ENCODE measurements at regions not wholly inside any gene's neighbourhood (a gene's known extent, or its start where the extent isn't known, plus 50 kb on each side); places are given as distances from the start of the nearest gene placed in this dataset.

DNA sequence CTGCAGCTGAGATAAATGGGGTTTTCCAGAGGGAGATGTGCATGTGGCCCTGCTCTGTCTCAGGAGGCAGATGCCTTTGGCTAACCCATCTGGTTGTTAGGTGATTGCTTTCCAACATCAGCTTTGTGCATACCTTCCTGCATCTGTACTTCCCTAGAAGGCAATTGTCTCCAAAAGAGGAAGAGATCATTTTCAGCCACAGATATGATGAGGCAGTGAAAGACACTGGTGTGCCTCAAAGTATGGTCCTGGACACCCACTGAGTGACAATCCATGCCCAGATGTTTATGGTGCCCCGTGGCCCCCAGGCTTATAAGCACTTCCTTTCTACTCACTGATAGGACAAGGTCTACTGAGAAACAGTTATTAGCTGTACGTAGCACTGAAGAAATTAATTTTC is 117.5 kb upstream of the NR2F2 start:
- TF ChIP-seq TAF1 (IDR thresholded peaks at IDR 0.05; ENCODE audit: borderline replicate concordance, insufficient read depth, low read length) = no peak
- TF ChIP-seq POLR2AphosphoS5 (IDR thresholded peaks at IDR 0.05; ENCODE audit: low read depth, low read length) = no peak
- TF ChIP-seq SIN3A (IDR thresholded peaks at IDR 0.05; ENCODE audit: borderline replicate concordance, insufficient read depth, low read length) = no peak
- TF ChIP-seq FOXP2 (optimal IDR thresholded peaks at IDR 0.05; ENCODE audit: borderline replicate concordance, extremely low read depth, extremely low read length, insufficient read depth) = no peak
- TF ChIP-seq, protein P1, sequence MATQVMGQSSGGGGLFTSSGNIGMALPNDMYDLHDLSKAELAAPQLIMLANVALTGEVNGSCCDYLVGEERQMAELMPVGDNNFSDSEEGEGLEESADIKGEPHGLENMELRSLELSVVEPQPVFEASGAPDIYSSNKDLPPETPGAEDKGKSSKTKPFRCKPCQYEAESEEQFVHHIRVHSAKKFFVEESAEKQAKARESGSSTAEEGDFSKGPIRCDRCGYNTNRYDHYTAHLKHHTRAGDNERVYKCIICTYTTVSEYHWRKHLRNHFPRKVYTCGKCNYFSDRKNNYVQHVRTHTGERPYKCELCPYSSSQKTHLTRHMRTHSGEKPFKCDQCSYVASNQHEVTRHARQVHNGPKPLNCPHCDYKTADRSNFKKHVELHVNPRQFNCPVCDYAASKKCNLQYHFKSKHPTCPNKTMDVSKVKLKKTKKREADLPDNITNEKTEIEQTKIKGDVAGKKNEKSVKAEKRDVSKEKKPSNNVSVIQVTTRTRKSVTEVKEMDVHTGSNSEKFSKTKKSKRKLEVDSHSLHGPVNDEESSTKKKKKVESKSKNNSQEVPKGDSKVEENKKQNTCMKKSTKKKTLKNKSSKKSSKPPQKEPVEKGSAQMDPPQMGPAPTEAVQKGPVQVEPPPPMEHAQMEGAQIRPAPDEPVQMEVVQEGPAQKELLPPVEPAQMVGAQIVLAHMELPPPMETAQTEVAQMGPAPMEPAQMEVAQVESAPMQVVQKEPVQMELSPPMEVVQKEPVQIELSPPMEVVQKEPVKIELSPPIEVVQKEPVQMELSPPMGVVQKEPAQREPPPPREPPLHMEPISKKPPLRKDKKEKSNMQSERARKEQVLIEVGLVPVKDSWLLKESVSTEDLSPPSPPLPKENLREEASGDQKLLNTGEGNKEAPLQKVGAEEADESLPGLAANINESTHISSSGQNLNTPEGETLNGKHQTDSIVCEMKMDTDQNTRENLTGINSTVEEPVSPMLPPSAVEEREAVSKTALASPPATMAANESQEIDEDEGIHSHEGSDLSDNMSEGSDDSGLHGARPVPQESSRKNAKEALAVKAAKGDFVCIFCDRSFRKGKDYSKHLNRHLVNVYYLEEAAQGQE (IDR thresholded peaks at IDR 0.05; ENCODE audit: insufficient read depth in 1 of 2, low read depth in 2 of 2, low read length in 2 of 2) = no peak

DNA sequence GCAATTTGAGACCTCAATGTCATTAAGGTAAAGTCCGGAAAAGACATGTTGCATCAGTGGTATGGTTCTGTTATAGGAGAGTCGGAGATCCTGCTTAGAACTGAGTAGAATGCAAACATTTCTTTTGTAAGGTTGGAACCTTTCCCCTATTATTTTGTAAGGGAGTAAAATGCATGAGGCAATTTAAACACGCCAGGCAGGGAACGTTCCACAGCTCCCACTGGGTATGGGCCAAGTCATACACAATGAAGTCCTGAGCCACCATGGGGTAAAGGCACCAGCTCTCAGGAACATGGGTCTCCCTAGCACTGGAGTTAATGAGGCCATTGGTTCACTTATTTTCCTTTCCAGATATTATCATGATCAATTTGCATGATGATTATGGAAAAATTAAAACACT is 116.6 kb upstream of the NR2F2 start:
- TF ChIP-seq, protein P1 (IDR thresholded peaks at IDR 0.05; ENCODE audit: insufficient read depth in 1 of 2, low read depth in 2 of 2, low read length in 2 of 2) = no peak
- TF ChIP-seq FOXP2 (optimal IDR thresholded peaks at IDR 0.05; ENCODE audit: borderline replicate concordance, extremely low read depth, extremely low read length, insufficient read depth) (no peak), TAF1 (IDR thresholded peaks at IDR 0.05; ENCODE audit: borderline replicate concordance, insufficient read depth, low read length) (no peak), SIN3A (IDR thresholded peaks at IDR 0.05; ENCODE audit: borderline replicate concordance, insufficient read depth, low read length) (no peak), POLR2AphosphoS5 (IDR thresholded peaks at IDR 0.05; ENCODE audit: low read depth, low read length) (no peak)

GRCh38 chr15:96217983-96218382 is 112.5 kb upstream of the NR2F2 start:
- TF ChIP-seq TAF1 (IDR thresholded peaks at IDR 0.05; ENCODE audit: borderline replicate concordance, insufficient read depth, low read length) = no peak

- TF ChIP-seq, protein P1 (IDR thresholded peaks at IDR 0.05; ENCODE audit: insufficient read depth in 1 of 2, low read depth in 2 of 2, low read length in 2 of 2) = no peak
- no peak for TF ChIP-seq SIN3A (IDR thresholded peaks at IDR 0.05; ENCODE audit: borderline replicate concordance, insufficient read depth, low read length)
- no peak for TF ChIP-seq POLR2AphosphoS5 (IDR thresholded peaks at IDR 0.05; ENCODE audit: low read depth, low read length)
- no peak for TF ChIP-seq TAF1 (IDR thresholded peaks at IDR 0.05; ENCODE audit: borderline replicate concordance, insufficient read depth, low read length)
- TF ChIP-seq FOXP2 (optimal IDR thresholded peaks at IDR 0.05; ENCODE audit: borderline replicate concordance, extremely low read depth, extremely low read length, insufficient read depth) = no peak
These were observed 111.7 kb upstream of the NR2F2 start for GRCh38 chr15:96218623-96219455.

- TF ChIP-seq TAF1 (IDR thresholded peaks at IDR 0.05; ENCODE audit: borderline replicate concordance, insufficient read depth, low read length) (no peak), FOXP2 (optimal IDR thresholded peaks at IDR 0.05; ENCODE audit: borderline replicate concordance, extremely low read depth, extremely low read length, insufficient read depth) (no peak), POLR2AphosphoS5 (IDR thresholded peaks at IDR 0.05; ENCODE audit: low read depth, low read length) (no peak), SIN3A (IDR thresholded peaks at IDR 0.05; ENCODE audit: borderline replicate concordance, insufficient read depth, low read length) (no peak)
- TF ChIP-seq, protein P1 (IDR thresholded peaks at IDR 0.05; ENCODE audit: insufficient read depth in 1 of 2, low read depth in 2 of 2, low read length in 2 of 2) = no peak
These were observed 110.8 kb upstream of the NR2F2 start for GRCh38 chr15:96219681-96220080.

Data from PFSK-1 (cell line).